K562 (cell line): ENCODE measurements at regions not wholly inside any gene's neighbourhood (a gene's known extent, or its start where the extent isn't known, plus 50 kb on each side); places are given as distances from the start of the nearest gene placed in this dataset.

Source experiments
- CBX5 ChIP-seq: IDR thresholded peaks from 2 replicates; pipeline ENCODE4 v1.6.1; 2014; ENCODE audit warnings: low read depth, borderline replicate concordance
- CTCF ChIP-seq, 3 experiments: IDR thresholded peaks in 2 of 3; conservative IDR thresholded peaks in 1 of 3; 2 replicates each; pipeline ENCODE4 v1.5.1; 2011 to 2012; ENCODE audit warnings: low read length in 3 of 3, mild to moderate bottlenecking in 3 of 3, control low read depth in 2 of 3, improper control_type of control experiment in 1 of 3, inconsistent platforms in 1 of 3, low read depth in 1 of 3, mixed read lengths in 1 of 3, moderate library complexity in 1 of 3; ENCODE audit not compliant: insufficient read depth in 2 of 3
- KAT2B ChIP-seq: IDR thresholded peaks from one replicate; pipeline ENCODE4 v1.6.1; 2012; ENCODE audit warnings: low read depth, mild to moderate bottlenecking, control low read depth, inconsistent platforms, low read length, moderate library complexity
- MAFG ChIP-seq: fragments of 450-650 bp; conservative IDR thresholded peaks from 2 replicates; pipeline ENCODE4 v1.6.1; 2016; ENCODE audit warnings: missing genetic modification characterization, missing compliant biosample characterization
- MCM5 ChIP-seq: fragments of 450-650 bp; IDR thresholded peaks from 2 replicates; pipeline ENCODE4 v1.6.1; 2016; ENCODE audit warnings: low read depth
- NCOR1 ChIP-seq: fragments of 450-650 bp; IDR thresholded peaks from 2 replicates; pipeline ENCODE4 v1.6.1; 2016; ENCODE audit warnings: mild to moderate bottlenecking, moderate library complexity
- NR2C2 ChIP-seq, 2 experiments: fragments of 200-800 bp in 1 of 2; sonication (Bioruptor generic) in 1 of 2; sonication (generic) in 1 of 2; formaldehyde crosslinking in 1 of 2; IDR thresholded peaks; 2 replicates each; pipeline versions ENCODE4 v1.6.1 to v1.8.0; 2016 to 2022; ENCODE audit warnings: mild to moderate bottlenecking in 1 of 2, missing compliant biosample characterization in 1 of 2, missing genetic modification characterization in 1 of 2, missing genetic modification reagents in 1 of 2
- SMAD3 ChIP-seq: fragments of 450-650 bp; formaldehyde crosslinking; conservative IDR thresholded peaks from 2 replicates; pipeline ENCODE4 v1.4.0; 2020; ENCODE audit warnings: mild to moderate bottlenecking
- SP2 ChIP-seq: IDR thresholded peaks from 2 replicates; pipeline ENCODE4 v1.6.1; 2011; ENCODE audit warnings: mild to moderate bottlenecking, low read depth, low read length, moderate library complexity; ENCODE audit not compliant: poor library complexity, severe bottlenecking; ENCODE audit errors: extremely low read depth
- TAL1 ChIP-seq: fragments of 450-650 bp; IDR thresholded peaks from 2 replicates; pipeline ENCODE4 v1.6.1; 2016; ENCODE audit warnings: mild to moderate bottlenecking
- TRIM28 ChIP-seq: fragments of 450-650 bp; IDR thresholded peaks from 2 replicates; pipeline ENCODE4 v1.6.1; 2017
- ZBTB1 ChIP-seq: sonication (generic); formaldehyde crosslinking; IDR thresholded peaks from 2 replicates; pipeline ENCODE4 v1.8.1; 2023; ENCODE audit warnings: missing genetic modification reagents, low read depth, mild to moderate bottlenecking, borderline replicate concordance
- ZFP30 ChIP-seq: fragments of 250-450 bp; sonication (Bioruptor Pico); IDR thresholded peaks from 2 replicates; pipeline ENCODE4 v1.8.0; 2022; ENCODE audit warnings: moderate library complexity, mild to moderate bottlenecking, inconsistent platforms, borderline replicate concordance
- ZKSCAN8 ChIP-seq: fragments of 200-800 bp; sonication (Bioruptor generic); IDR thresholded peaks from 2 replicates; pipeline ENCODE4 v1.6.1; 2016; ENCODE audit warnings: missing genetic modification characterization, missing compliant biosample characterization
- ZNF143 ChIP-seq: sonication (generic); formaldehyde crosslinking; IDR thresholded peaks from 2 replicates; pipeline ENCODE4 v1.9.0; 2022; ENCODE audit warnings: mild to moderate bottlenecking, missing genetic modification reagents
- ZNF512 ChIP-seq: IDR thresholded peaks from 2 replicates; pipeline ENCODE4 v1.6.1; 2016; ENCODE audit warnings: missing genetic modification characterization, missing compliant biosample characterization
- ZNF76 ChIP-seq: fragments of 250-450 bp; sonication (Bioruptor Pico); IDR thresholded peaks from 2 replicates; pipeline ENCODE4 v1.4.0; 2020; ENCODE audit warnings: mild to moderate bottlenecking, moderate library complexity, borderline replicate concordance
- TF ChIP-seq, protein P1 (sequence below), 3 experiments: fragments of 200-800 bp in 1 of 3; sonication (Bioruptor generic) in 1 of 3; sonication (generic) in 1 of 3; formaldehyde crosslinking in 1 of 3; IDR thresholded peaks; 2 replicates each; pipeline versions ENCODE4 v1.6.1 to v1.8.0; 2016 to 2022; ENCODE audit warnings: mild to moderate bottlenecking in 2 of 3, missing compliant biosample characterization in 2 of 3, missing genetic modification characterization in 2 of 3, missing genetic modification reagents in 1 of 3
- TF ChIP-seq, protein P2 (sequence below), 2 experiments: fragments of 200-800 bp in 1 of 2; sonication (Bioruptor generic) in 1 of 2; sonication (generic) in 1 of 2; formaldehyde crosslinking in 1 of 2; IDR thresholded peaks in 1 of 2; conservative IDR thresholded peaks in 1 of 2; 2 replicates each; pipeline versions ENCODE4 v1.5.0 to v1.6.1; 2016 to 2020; ENCODE audit warnings: missing compliant biosample characterization in 1 of 2, missing genetic modification characterization in 1 of 2, missing genetic modification reagents in 1 of 2
- TF ChIP-seq, protein P3 (sequence below): fragments of 250-450 bp; sonication (Bioruptor Pico); IDR thresholded peaks from 2 replicates; pipeline ENCODE4 v1.4.0; 2020

DNA sequence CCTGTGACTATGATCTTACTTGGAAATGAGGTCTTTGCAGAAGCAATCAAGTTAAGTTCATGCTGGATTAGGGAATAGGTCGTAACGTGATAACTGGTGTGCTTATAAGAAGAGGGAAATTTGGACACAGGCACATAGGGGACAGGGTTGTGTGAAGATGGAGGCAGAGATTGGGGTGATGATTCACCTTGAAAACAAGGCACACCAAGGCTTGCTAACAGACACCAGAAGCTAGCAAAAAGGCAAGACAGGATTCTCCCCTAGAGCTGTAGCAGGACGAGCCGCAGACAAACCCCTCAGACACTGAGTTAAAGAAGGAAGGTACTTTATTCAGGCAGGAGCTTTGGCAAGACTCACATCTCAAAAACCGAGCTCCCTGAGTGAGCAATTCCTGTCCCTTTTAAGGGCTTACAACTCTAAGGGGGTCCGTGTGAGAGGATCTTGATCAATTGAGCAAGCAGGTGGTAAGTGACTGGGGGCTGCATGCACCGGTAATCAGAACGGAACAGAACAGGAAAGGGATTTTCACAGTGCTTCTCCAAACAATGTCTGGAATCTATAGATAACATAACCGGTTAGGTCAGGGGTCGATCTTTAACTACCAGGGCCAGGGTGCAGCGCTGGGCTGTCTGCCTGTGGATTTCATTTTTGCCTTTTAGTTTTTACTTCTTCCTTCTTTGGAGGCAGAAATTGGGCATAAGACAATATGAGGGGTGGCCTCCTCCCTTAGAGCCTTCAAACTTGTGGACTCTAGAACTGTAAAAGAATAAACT is 57.5 kb upstream of the S1PR3 start (continued):
- TF ChIP-seq, protein P1, sequence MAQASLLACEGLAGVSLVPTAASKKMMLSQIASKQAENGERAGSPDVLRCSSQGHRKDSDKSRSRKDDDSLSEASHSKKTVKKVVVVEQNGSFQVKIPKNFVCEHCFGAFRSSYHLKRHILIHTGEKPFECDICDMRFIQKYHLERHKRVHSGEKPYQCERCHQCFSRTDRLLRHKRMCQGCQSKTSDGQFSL (CRISPR knock-in tag; IDR thresholded peaks at IDR 0.05), result no peak
- TF ChIP-seq, protein P1 (tag; IDR thresholded peaks at IDR 0.05), result no peak
- TF ChIP-seq MCM5, result no peak
- no peak for TF ChIP-seq ZFP30 (CRISPR knock-in tag)
- no peak for TF ChIP-seq SP2
- TF ChIP-seq ZNF76, result no peak
- no peak for TF ChIP-seq KAT2B
- no peak for TF ChIP-seq ZNF512 (tag)
- no peak for TF ChIP-seq ZKSCAN8 (CRISPR knock-in tag)
- TF ChIP-seq, protein P2, sequence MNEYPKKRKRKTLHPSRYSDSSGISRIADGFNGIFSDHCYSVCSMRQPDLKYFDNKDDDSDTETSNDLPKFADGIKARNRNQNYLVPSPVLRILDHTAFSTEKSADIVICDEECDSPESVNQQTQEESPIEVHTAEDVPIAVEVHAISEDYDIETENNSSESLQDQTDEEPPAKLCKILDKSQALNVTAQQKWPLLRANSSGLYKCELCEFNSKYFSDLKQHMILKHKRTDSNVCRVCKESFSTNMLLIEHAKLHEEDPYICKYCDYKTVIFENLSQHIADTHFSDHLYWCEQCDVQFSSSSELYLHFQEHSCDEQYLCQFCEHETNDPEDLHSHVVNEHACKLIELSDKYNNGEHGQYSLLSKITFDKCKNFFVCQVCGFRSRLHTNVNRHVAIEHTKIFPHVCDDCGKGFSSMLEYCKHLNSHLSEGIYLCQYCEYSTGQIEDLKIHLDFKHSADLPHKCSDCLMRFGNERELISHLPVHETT (CRISPR knock-in tag; conservative IDR thresholded peaks at IDR 0.05 in 1 of 2, IDR thresholded peaks at IDR 0.05 in 1 of 2), result no peak
- no peak for TF ChIP-seq MAFG (tag)
- peak; percentile 88 for TF ChIP-seq TAL1
- no peak for TF ChIP-seq TRIM28
- peak; percentile 71 for TF ChIP-seq NCOR1
- no peak for TF ChIP-seq SMAD3 (CRISPR knock-in tag)
- TF ChIP-seq ZNF143, result no peak
- no peak for TF ChIP-seq CBX5
- no peak for TF ChIP-seq NR2C2 (CRISPR knock-in tag; IDR thresholded peaks at IDR 0.05)
- TF ChIP-seq NR2C2 (tag; IDR thresholded peaks at IDR 0.05), result peak; percentile 75
- TF ChIP-seq CTCF (IDR thresholded peaks at IDR 0.05 in 2 of 3, conservative IDR thresholded peaks at IDR 0.05 in 1 of 3; ENCODE audit: insufficient read depth in 2 of 3, low read depth in 1 of 3, low read length in 3 of 3), result no peak
- TF ChIP-seq, protein P3, sequence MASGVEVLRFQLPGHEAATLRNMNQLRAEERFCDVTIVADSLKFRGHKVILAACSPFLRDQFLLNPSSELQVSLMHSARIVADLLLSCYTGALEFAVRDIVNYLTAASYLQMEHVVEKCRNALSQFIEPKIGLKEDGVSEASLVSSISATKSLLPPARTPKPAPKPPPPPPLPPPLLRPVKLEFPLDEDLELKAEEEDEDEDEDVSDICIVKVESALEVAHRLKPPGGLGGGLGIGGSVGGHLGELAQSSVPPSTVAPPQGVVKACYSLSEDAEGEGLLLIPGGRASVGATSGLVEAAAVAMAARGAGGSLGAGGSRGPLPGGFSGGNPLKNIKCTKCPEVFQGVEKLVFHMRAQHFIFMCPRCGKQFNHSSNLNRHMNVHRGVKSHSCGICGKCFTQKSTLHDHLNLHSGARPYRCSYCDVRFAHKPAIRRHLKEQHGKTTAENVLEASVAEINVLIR (CRISPR knock-in tag), result no peak
- TF ChIP-seq ZBTB1, result no peak
